Activated T-helper 2 cell treated with anti-CD3 and anti-CD28 coated beads, Interferon-gamma antibody, Interleukin-2, Interleukin-4, amounts not matched to agents 10 μg/mL and 5 μg/mL and 100 μg/mL, durations not matched to agents 14 hours and 24 hours and 36 hours (primary cell): ENCODE measurements at regions not wholly inside any gene's neighbourhood (a gene's known extent, or its start where the extent isn't known, plus 50 kb on each side); places are given as distances from the start of the nearest gene placed in this dataset.

ENCODE experiments used
- DNase-seq: peaks from one replicate; pipeline ENCODE4 v3.0.0; 2021; ENCODE audit warnings: low spot score
- H3K27ac Mint-ChIP-seq: one replicate; pipeline ENCODE4 v1.8.0; 2021; ENCODE audit warnings: mixed read lengths
- H3K27me3 Mint-ChIP-seq: one replicate; pipeline ENCODE4 v1.8.0; 2021; ENCODE audit warnings: low read depth, mixed read lengths
- H3K36me3 Mint-ChIP-seq: one replicate; pipeline ENCODE4 v1.8.0; 2021; ENCODE audit warnings: low read depth, mixed read lengths
- H3K4me1 Mint-ChIP-seq: one replicate; pipeline ENCODE4 v1.8.0; 2021; ENCODE audit warnings: low read depth, mixed read lengths
- H3K4me3 Mint-ChIP-seq: one replicate; pipeline ENCODE4 v1.8.0; 2021; ENCODE audit warnings: low read depth, mild to moderate bottlenecking, moderate library complexity, mixed read lengths
- H3K9me3 Mint-ChIP-seq: one replicate; pipeline ENCODE4 v1.8.0; 2021; ENCODE audit warnings: mixed read lengths
- intact Hi-C: fragments of 100-400 bp; cut with micrococcal nuclease; formaldehyde crosslinking; loops from one replicate; pipeline ENCODE4 v1.15.1; 2023

- Mint-ChIP-seq H3K4me1 (no peaks in the 10 kb centered on the region), H3K27me3 (peaks cover 6% of the 10 kb centered on the region), H3K27ac (no peak overlapping the region), H3K9me3 (no peaks in the 10 kb centered on the region), H3K4me3 (no peak overlapping the region), H3K36me3 (no peaks in the 10 kb centered on the region)
- DNase-seq: no peak
- intact Hi-C loops: no loop called here
These were observed 106.0 kb upstream of the LINGO1 start for GRCh38 chr15:77738441-77739302.

- no peaks in the 10 kb centered on the region for H3K4me1 Mint-ChIP-seq
- peaks cover 6% of the 10 kb centered on the region for H3K27me3 Mint-ChIP-seq
- no peaks in the 10 kb centered on the region for H3K9me3 Mint-ChIP-seq
- H3K36me3 Mint-ChIP-seq: no peaks in the 10 kb centered on the region
- DNase-seq: no peak
- no peak overlapping the region for H3K27ac Mint-ChIP-seq
- no peak overlapping the region for H3K4me3 Mint-ChIP-seq
- intact Hi-C loops: no loop called here
These were observed 105.3 kb upstream of the LINGO1 start for GRCh38 chr15:77738038-77738370.

- no peak overlapping the region for H3K27ac Mint-ChIP-seq
- intact Hi-C loops: no loop called here
- peaks cover 6% of the 10 kb centered on the region for H3K27me3 Mint-ChIP-seq
- DNase-seq: no peak
- H3K4me3 Mint-ChIP-seq: no peak overlapping the region
- H3K9me3 Mint-ChIP-seq: no peaks in the 10 kb centered on the region
- no peaks in the 10 kb centered on the region for H3K36me3 Mint-ChIP-seq
- H3K4me1 Mint-ChIP-seq: no peaks in the 10 kb centered on the region
These were observed 104.7 kb upstream of the LINGO1 start for GRCh38 chr15:77737238-77738037.

GRCh38 chr15:77734306-77734705, 101.6 kb upstream of the LINGO1 start:
- H3K4me1 Mint-ChIP-seq: no peaks in the 10 kb centered on the region
- peaks cover 4% of the 10 kb centered on the region for H3K27me3 Mint-ChIP-seq
- H3K9me3 Mint-ChIP-seq: no peaks in the 10 kb centered on the region
- H3K27ac Mint-ChIP-seq: no peak overlapping the region
- H3K4me3 Mint-ChIP-seq: no peak overlapping the region
- no peaks in the 10 kb centered on the region for H3K36me3 Mint-ChIP-seq
- intact Hi-C loops: no loop called here
- no peak for DNase-seq

- intact Hi-C loops: no loop called here
- H3K27ac Mint-ChIP-seq: no peak overlapping the region
- H3K27me3 Mint-ChIP-seq: peaks cover 4% of the 10 kb centered on the region
- H3K4me1 Mint-ChIP-seq: no peaks in the 10 kb centered on the region
- no peak overlapping the region for H3K4me3 Mint-ChIP-seq
- DNase-seq: no peak
- no peaks in the 10 kb centered on the region for H3K36me3 Mint-ChIP-seq
- H3K9me3 Mint-ChIP-seq: no peaks in the 10 kb centered on the region
These were observed 101.0 kb upstream of the LINGO1 start for GRCh38 chr15:77733579-77734300.

GRCh38 chr15:77732514-77733335, 100.0 kb upstream of the LINGO1 start:
- Mint-ChIP-seq H3K36me3 (no peaks in the 10 kb centered on the region), H3K4me1 (no peaks in the 10 kb centered on the region), H3K27me3 (no peaks in the 10 kb centered on the region)

GRCh38 chr15:77731945-77732344, 99.2 kb upstream of the LINGO1 start:
- Mint-ChIP-seq H3K27ac (no peak overlapping the region), H3K27me3 (no peaks in the 10 kb centered on the region), H3K4me3 (no peak overlapping the region), H3K9me3 (no peaks in the 10 kb centered on the region), H3K4me1 (no peaks in the 10 kb centered on the region), H3K36me3 (no peaks in the 10 kb centered on the region)
- intact Hi-C loops: no loop called here
- no peak for DNase-seq

More at GRCh38 chr15:77732514-77733335, 100.0 kb upstream of the LINGO1 start:
- no peak overlapping the region for H3K4me3 Mint-ChIP-seq
- no peak overlapping the region for H3K27ac Mint-ChIP-seq
- intact Hi-C loops: no loop called here
- no peaks in the 10 kb centered on the region for H3K9me3 Mint-ChIP-seq
- DNase-seq: no peak

- H3K4me1 Mint-ChIP-seq: no peaks in the 10 kb centered on the region
- H3K9me3 Mint-ChIP-seq: no peaks in the 10 kb centered on the region
- no peak for DNase-seq
- no peaks in the 10 kb centered on the region for H3K36me3 Mint-ChIP-seq
- H3K27me3 Mint-ChIP-seq: peaks cover 2% of the 10 kb centered on the region
- H3K27ac Mint-ChIP-seq: no peak overlapping the region
- H3K4me3 Mint-ChIP-seq: no peak overlapping the region
- intact Hi-C loops: no loop called here
These were observed 98.4 kb upstream of the LINGO1 start for GRCh38 chr15:77731067-77731466.

- H3K27me3 Mint-ChIP-seq: peaks cover 2% of the 10 kb centered on the region
- H3K4me1 Mint-ChIP-seq: no peaks in the 10 kb centered on the region
- H3K9me3 Mint-ChIP-seq: no peaks in the 10 kb centered on the region
- no peak overlapping the region for H3K4me3 Mint-ChIP-seq
- no peak for DNase-seq
- no peaks in the 10 kb centered on the region for H3K36me3 Mint-ChIP-seq
- intact Hi-C loops: no loop called here
- no peak overlapping the region for H3K27ac Mint-ChIP-seq
These were observed 95.1 kb upstream of the LINGO1 start for GRCh38 chr15:77727635-77728304.

GRCh38 chr15:77724715-77725114, 92.0 kb upstream of the LINGO1 start:
- no peak overlapping the region for H3K4me3 Mint-ChIP-seq
- H3K36me3 Mint-ChIP-seq: no peaks in the 10 kb centered on the region
- H3K9me3 Mint-ChIP-seq: no peaks in the 10 kb centered on the region
- DNase-seq: no peak
- H3K27ac Mint-ChIP-seq: no peak overlapping the region
- intact Hi-C loops: no loop called here
- no peaks in the 10 kb centered on the region for H3K4me1 Mint-ChIP-seq
- H3K27me3 Mint-ChIP-seq: peaks cover 2% of the 10 kb centered on the region

GRCh38 chr15:77723756-77724155, 91.0 kb upstream of the LINGO1 start:
- DNase-seq: no peak
- peaks cover 2% of the 10 kb centered on the region for H3K27me3 Mint-ChIP-seq
- H3K27ac Mint-ChIP-seq: no peak overlapping the region
- no peaks in the 10 kb centered on the region for H3K36me3 Mint-ChIP-seq
- intact Hi-C loops: no loop called here
- no peak overlapping the region for H3K4me3 Mint-ChIP-seq
- H3K9me3 Mint-ChIP-seq: no peaks in the 10 kb centered on the region
- H3K4me1 Mint-ChIP-seq: no peaks in the 10 kb centered on the region
